ENCODE measurements at regions not wholly inside any gene's neighbourhood (a gene's known extent, or its start where the extent isn't known, plus 50 kb on each side); places are given as distances from the start of the nearest gene placed in this dataset.

- no peak overlapping the region for H3K27ac ChIP-seq
- H3K4me3 ChIP-seq (ENCODE audit: low read depth, low read length), result no peak overlapping the region
- H3K27me3 ChIP-seq (replicated peaks), result no peaks in the 10 kb centered on the region
- in situ Hi-C loops (cut with HindIII; ENCODE audit: low pct_ligation_motif_present, low sequenced_read_pairs), result no loop called here
- DNase-seq, result no peak
- no peaks in the 10 kb centered on the region for H3K36me3 ChIP-seq (replicated peaks)
- no peak for TF ChIP-seq CTCF (IDR thresholded peaks at IDR 0.05; ENCODE audit: low read depth, low read length, missing control alignments)
These were observed 242.0 kb upstream of the TRPM3 start for GRCh38 chr9:71363286-71363961.

DNA sequence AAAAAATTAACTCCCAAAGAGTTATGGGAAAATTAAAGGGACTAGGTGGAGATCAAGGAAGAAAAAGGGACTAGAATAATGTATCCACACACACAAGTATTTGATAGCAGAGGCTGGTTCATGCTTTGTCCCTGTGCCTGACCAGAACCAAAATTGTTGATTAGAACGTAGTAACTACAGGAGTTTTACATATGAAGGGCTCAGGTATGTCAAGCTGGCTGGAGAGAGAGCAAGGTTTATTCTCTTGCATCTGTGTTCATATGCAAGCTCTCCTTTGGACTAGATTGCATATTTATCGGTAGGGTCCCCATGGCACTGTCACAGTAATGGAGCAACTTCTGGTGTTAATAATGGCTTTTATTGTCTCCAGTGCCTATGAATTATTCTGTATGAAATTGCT, 239.9 kb upstream of the TRPM3 start:
- no peak for TF ChIP-seq CTCF (IDR thresholded peaks at IDR 0.05; ENCODE audit: low read depth, low read length, missing control alignments)
- Histone ChIP-seq H3K4me3 (ENCODE audit: low read depth, low read length) (no peak overlapping the region), H3K36me3 (replicated peaks) (no peaks in the 10 kb centered on the region), H3K27ac (no peak overlapping the region), H3K27me3 (replicated peaks) (no peaks in the 10 kb centered on the region)
- no peak for DNase-seq
- in situ Hi-C loops (cut with HindIII; ENCODE audit: low pct_ligation_motif_present, low sequenced_read_pairs), result no loop called here

DNA sequence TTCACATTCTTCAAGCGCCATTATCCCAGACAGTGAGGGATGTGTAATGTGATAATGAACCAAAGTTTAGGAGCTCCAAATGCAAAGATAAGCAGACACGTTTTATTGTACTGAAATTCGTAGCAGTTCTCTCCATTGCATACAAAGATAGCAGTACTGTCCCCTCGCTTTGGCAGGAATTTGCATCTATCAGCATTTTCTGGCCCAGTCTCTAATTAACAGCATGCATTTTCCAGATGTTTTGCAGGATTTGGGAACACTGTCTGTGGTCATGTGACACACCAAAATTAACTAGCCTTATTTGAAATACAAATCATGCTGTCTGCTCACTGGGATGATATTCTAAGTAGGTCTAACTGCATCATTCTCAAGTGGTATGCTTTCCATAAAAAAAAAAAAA, 235.9 kb upstream of the TRPM3 start:
- Histone ChIP-seq H3K27me3 (replicated peaks) (no peaks in the 10 kb centered on the region), H3K36me3 (replicated peaks) (no peaks in the 10 kb centered on the region), H3K4me3 (ENCODE audit: low read depth, low read length) (no peak overlapping the region), H3K27ac (no peak overlapping the region)
- in situ Hi-C loops (cut with HindIII; ENCODE audit: low pct_ligation_motif_present, low sequenced_read_pairs), result no loop called here
- DNase-seq, result no peak
- no peak for TF ChIP-seq CTCF (IDR thresholded peaks at IDR 0.05; ENCODE audit: low read depth, low read length, missing control alignments)

GRCh38 chr9:71355884-71356283, 234.5 kb upstream of the TRPM3 start:
- H3K27me3 ChIP-seq (replicated peaks), result no peaks in the 10 kb centered on the region
- H3K4me3 ChIP-seq (ENCODE audit: low read depth, low read length), result no peak overlapping the region
- in situ Hi-C loops (cut with HindIII; ENCODE audit: low pct_ligation_motif_present, low sequenced_read_pairs), result no loop called here
- H3K27ac ChIP-seq, result no peak overlapping the region
- TF ChIP-seq CTCF (IDR thresholded peaks at IDR 0.05; ENCODE audit: low read depth, low read length, missing control alignments), result no peak
- no peaks in the 10 kb centered on the region for H3K36me3 ChIP-seq (replicated peaks)
- no peak for DNase-seq

- H3K27ac ChIP-seq, result no peak overlapping the region
These were observed 232.3 kb upstream of the TRPM3 start for GRCh38 chr9:71353720-71354119.

More at GRCh38 chr9:71353720-71354119, 232.3 kb upstream of the TRPM3 start:
- no peak overlapping the region for H3K4me3 ChIP-seq (ENCODE audit: low read depth, low read length)
- no peak for DNase-seq
- TF ChIP-seq CTCF (IDR thresholded peaks at IDR 0.05; ENCODE audit: low read depth, low read length, missing control alignments), result no peak
- H3K36me3 ChIP-seq (replicated peaks), result no peaks in the 10 kb centered on the region
- H3K27me3 ChIP-seq (replicated peaks), result no peaks in the 10 kb centered on the region
- in situ Hi-C loops (cut with HindIII; ENCODE audit: low pct_ligation_motif_present, low sequenced_read_pairs), result no loop called here
